HG03280 (cell line): ENCODE measurements at regions not wholly inside any gene's neighbourhood (a gene's known extent, or its start where the extent isn't known, plus 50 kb on each side); places are given as distances from the start of the nearest gene placed in this dataset.
"Not testable (repeated sequence)": the region's sequence is repeated elsewhere in the genome, so short reads cannot be mapped to it uniquely, and the experiment has no call there.

Source experiments
- ATAC-seq: cut with Tn5 transposase; IDR thresholded peaks from one replicate; pipeline ENCODE4 v1.9.1; 2021; ENCODE audit warnings: mild to moderate bottlenecking, moderate library complexity; ENCODE audit not compliant: unreplicated experiment

DNA sequence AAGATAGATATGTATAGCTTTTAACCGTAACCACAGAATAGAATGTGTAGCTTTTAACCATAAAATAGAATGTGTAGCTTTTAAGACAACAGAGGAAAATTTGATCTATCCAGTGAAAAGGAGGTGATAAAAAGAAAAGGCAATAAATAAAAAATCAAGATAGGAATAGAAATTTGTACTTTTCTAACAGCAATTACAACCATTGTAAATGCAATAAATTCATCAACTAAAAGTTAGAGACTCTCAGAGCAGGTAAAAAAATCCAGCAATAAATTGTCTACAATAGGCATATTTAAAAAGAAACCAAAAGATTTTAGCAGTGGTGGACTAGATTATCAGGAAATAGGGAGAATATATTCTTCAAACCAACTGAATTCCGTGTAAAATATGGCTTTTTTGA, 63.8 kb upstream of the ABHD2 start:
- no peak for ATAC-seq

DNA sequence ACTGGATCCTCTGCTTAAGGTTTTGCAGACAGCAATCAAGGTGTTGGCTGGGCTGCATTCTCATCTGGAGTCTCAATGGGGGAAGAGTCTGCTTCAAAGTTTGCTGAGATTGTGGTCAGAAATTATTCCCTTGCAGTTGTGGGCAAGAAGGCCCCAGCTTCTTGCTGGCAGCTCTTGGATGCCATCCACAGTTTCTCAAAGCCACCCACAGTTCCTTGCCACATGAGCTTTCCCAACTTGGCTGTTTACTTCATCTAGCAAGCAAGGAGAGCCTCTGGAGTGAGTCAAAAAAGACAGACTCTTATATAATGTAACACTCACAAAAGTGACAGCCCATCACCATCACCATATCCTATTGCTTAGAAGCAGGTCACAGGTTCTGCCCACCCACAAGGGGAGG, 62.1 kb upstream of the ABHD2 start:
- no peak for ATAC-seq

DNA sequence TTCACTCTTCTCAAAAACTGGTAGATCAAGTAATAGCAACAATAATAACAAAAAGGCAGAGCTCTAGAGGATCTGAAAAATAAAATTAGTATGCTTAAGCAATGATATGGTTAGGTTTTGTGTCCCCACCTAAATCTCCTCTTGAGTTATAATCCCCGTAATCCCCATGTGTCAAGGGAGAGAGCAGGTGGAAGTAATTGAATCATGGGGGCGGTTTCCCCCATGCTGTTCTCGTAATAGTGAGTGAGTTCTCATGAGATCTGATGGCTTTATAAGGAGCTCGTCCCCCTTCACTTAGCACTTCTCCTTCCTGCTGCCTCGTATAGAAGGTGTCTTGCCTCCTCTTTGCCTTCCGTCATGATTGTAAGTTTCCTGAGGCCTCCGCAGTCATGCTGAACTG, 60.2 kb upstream of the ABHD2 start:
- no peak for ATAC-seq

DNA sequence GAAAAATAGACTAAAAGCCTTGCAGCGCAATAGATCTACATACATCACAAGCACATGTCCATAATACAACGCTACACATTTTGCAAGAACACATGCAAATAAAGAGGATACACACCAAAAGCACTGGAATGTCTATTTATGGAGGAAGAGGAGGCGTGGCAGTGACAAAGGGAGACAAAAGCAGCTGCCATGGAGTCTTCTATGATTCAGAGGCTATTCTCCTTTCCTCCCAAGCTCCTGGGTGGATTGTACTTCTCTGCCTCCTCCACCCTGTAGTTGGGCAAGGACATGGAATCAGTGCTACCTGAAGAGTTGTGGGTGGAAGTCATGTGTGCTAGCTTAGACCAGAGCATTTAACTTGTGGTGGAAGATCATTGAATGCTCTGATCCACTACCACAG, 57.9 kb upstream of the ABHD2 start:
- ATAC-seq: no peak

DNA sequence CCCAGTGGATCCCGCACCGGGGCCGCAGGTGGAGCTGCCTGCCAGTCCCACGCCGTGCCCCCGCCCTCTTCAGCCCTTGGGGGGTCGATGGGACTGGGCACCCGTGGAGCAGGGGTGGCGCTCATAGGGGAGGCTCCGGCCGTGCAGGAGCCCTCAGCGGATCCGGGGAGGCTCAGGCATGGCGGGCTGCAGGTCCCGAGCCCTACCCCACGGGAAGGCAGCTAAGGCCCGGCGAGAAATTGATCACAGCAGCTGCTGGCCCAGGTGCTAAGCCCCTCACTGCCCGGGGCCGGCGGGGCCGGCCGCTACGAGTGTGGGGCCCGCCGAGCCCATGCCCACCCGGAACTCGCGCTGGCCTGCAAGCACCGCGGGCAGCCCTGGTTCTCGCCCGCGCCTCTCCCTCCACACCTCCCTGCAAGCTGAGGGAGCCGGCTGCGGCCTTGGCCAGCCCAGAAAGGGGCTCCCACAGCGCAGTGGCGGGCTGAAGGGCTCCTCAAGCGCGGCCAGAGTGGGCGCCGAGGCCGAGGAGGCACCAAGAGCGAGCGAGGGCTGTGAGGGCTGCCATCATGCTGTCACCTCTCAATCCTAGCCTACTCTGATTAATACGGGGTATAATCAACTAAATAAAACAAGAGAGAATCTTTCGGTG, 56.5 kb upstream of the ABHD2 start:
- ATAC-seq: not testable (repeated sequence)

DNA sequence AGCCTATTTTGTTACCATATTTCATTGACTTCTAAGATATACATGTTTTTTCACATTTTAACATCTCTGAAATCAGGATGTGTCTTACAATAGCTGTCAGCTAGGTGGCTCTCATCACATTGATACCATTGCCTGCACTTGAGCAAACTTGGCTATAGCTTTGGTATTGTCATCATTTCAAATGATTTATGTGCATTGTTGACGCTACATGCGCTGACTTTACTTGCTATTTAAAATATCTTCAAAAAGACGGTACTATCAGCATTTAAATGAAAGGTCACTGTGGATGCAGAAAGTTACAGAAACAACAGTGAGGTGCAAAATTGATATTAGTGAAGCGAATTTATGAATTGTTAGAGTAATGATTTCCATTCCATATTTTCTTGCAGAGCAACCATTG, 54.0 kb upstream of the ABHD2 start:
- no peak for ATAC-seq

DNA sequence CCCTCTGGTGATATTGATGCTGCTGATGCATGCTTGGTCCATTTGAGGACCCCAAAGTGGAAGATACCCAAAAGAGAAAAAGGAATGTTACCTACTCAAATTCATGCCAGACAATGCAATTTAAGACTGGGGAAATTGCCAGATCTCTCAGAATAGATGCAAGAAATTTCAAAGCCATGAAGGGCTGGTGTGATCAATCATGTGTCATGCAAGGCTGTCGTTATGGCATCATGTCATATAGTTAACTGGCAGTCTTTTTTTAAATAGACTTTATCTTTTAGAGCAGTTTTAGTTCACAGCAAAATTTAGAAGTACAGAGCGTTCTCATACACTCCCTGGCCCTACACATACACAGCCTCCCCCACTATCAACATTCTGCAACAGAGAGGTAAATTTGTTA, 53.1 kb upstream of the ABHD2 start:
- no peak for ATAC-seq

DNA sequence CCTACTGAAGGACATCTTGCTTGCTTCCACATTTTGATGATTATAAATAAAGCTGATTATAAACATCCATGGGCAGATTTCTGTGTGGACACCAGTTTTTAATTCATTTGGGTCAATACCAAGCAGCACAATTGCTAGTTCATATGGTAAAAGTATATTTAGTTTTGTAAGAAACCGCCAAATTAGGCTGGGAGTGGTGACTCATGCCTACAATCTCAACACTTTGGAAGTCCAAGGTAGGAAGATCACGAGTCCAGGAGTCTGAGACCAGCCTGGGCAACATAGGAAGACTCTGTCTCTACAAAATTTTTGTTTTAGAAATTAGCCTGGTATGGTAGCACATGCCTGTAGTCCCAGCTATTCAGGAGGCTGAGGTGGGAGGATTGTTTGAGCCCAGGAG, 52.6 kb upstream of the ABHD2 start:
- no peak for ATAC-seq

- no peak for ATAC-seq
Observed at GRCh38 chr15:89038146-89038545, 50.1 kb upstream of the ABHD2 start.
